Mesendoderm (in vitro differentiated cells): ENCODE measurements at regions not wholly inside any gene's neighbourhood (a gene's known extent, or its start where the extent isn't known, plus 50 kb on each side); places are given as distances from the start of the nearest gene placed in this dataset.

Experiments
- DNase-seq: peaks from one replicate; pipeline ENCODE4 v3.0.0; 2013
- H2AK5ac ChIP-seq: 2 replicates; pipeline ENCODE4 v1.6.1; 2013; ENCODE audit warnings: low read length, inconsistent platforms
- H2BK120ac ChIP-seq: 2 replicates; pipeline ENCODE4 v1.6.1; 2013; ENCODE audit warnings: low read depth, mild to moderate bottlenecking, low read length, moderate library complexity, mixed read lengths
- H2BK15ac ChIP-seq: replicated peaks from 2 replicates; pipeline ENCODE4 v1.6.1; 2013; ENCODE audit warnings: low read depth, mild to moderate bottlenecking, moderate library complexity
- H2BK5ac ChIP-seq: 2 replicates; pipeline ENCODE4 v1.6.1; 2013; ENCODE audit warnings: low read length, inconsistent platforms
- H3K18ac ChIP-seq: 2 replicates; pipeline ENCODE4 v1.6.1; 2013; ENCODE audit warnings: mild to moderate bottlenecking, low read length, mixed read lengths
- H3K23ac ChIP-seq: one replicate; pipeline ENCODE4 v1.6.1; 2013; ENCODE audit warnings: low read length
- H3K27ac ChIP-seq: 2 replicates; pipeline ENCODE4 v1.5.1; 2013; ENCODE audit warnings: low read depth, mild to moderate bottlenecking, inconsistent platforms, low read length, moderate library complexity
- H3K27me3 ChIP-seq: 2 replicates; pipeline ENCODE4 v1.6.1; 2013; ENCODE audit warnings: low read length, control low read depth, mild to moderate bottlenecking, inconsistent platforms; ENCODE audit not compliant: insufficient read depth, poor library complexity
- H3K36me3 ChIP-seq: 2 replicates; pipeline ENCODE4 v1.6.1; 2013; ENCODE audit warnings: low read length, inconsistent platforms; ENCODE audit not compliant: control insufficient read depth, insufficient read depth
- H3K4ac ChIP-seq: one replicate; pipeline ENCODE4 v1.6.1; 2013; ENCODE audit warnings: low read depth, mild to moderate bottlenecking, low read length, moderate library complexity
- H3K4me1 ChIP-seq: 2 replicates; pipeline ENCODE4 v1.6.1; 2013; ENCODE audit warnings: low read depth, low read length, inconsistent platforms; ENCODE audit not compliant: control insufficient read depth
- H3K4me2 ChIP-seq: 2 replicates; pipeline ENCODE4 v1.6.1; 2013; ENCODE audit warnings: low read length
- H3K4me3 ChIP-seq: 2 replicates; pipeline ENCODE4 v1.5.1; 2013; ENCODE audit warnings: mild to moderate bottlenecking, low read length
- H3K56ac ChIP-seq: one replicate; pipeline ENCODE4 v1.6.1; 2013; ENCODE audit warnings: low read length
- H3K79me1 ChIP-seq: 2 replicates; pipeline ENCODE4 v1.6.1; 2013; ENCODE audit warnings: low read length, inconsistent platforms
- H3K79me2 ChIP-seq: 2 replicates; pipeline ENCODE4 v1.6.1; 2013; ENCODE audit warnings: mild to moderate bottlenecking, low read length; ENCODE audit not compliant: control insufficient read depth, insufficient read depth
- H3K9ac ChIP-seq: 2 replicates; pipeline ENCODE4 v1.6.1; 2013; ENCODE audit warnings: low read length, inconsistent platforms
- H4K5ac ChIP-seq: one replicate; pipeline ENCODE4 v1.6.1; 2013; ENCODE audit warnings: low read length
- H4K8ac ChIP-seq: one replicate; pipeline ENCODE4 v1.6.1; 2013; ENCODE audit warnings: low read depth, mild to moderate bottlenecking, control low read depth, low read length, moderate library complexity
- WGBS: extraction: QIAGEN DNeasy Blood & Tissue Kit; methylation state at CpG from one replicate; pipeline ENCODE4 v1.1.7; 2013; ENCODE audit warnings: low lambda C conversion rate, missing lambda C conversion rate; ENCODE audit not compliant: insufficient coverage; ENCODE audit errors: extremely low coverage; 5-methylcytosine and 5-hydroxymethylcytosine counted together

GRCh38 chr22:49423125-49423650 is 404.5 kb downstream of the BRD1 start:
- Histone ChIP-seq H2BK5ac (no peak overlapping the region), H3K79me1 (no peaks in the 10 kb centered on the region), H4K5ac (no peak overlapping the region), H3K18ac (no peak overlapping the region), H3K4me3 (no peak overlapping the region), H3K36me3 (no peaks in the 10 kb centered on the region), H2BK120ac (no peak overlapping the region), H3K27me3 (no peaks in the 10 kb centered on the region), H3K4me2 (no peak overlapping the region), H3K9ac (no peak overlapping the region), H3K4me1 (no peaks in the 10 kb centered on the region), H3K79me2 (no peaks in the 10 kb centered on the region), H3K23ac (no peak overlapping the region), H3K4ac (no peak overlapping the region), H2BK15ac (no peak overlapping the region), H3K27ac (no peak overlapping the region), H3K56ac (no peak overlapping the region), H2AK5ac (no peak overlapping the region), H4K8ac (no peak overlapping the region)
- DNase-seq, result no peak
- no CpG with 5 or more reads among the region's 17 CpGs for WGBS

GRCh38 chr22:49422701-49423100 is 405.0 kb downstream of the BRD1 start:
- Histone ChIP-seq H2BK15ac (no peak overlapping the region), H3K56ac (no peak overlapping the region), H3K27me3 (no peaks in the 10 kb centered on the region), H2BK5ac (no peak overlapping the region), H3K23ac (no peak overlapping the region), H2BK120ac (no peak overlapping the region), H4K8ac (no peak overlapping the region), H3K79me2 (no peaks in the 10 kb centered on the region), H3K36me3 (no peaks in the 10 kb centered on the region), H4K5ac (no peak overlapping the region), H3K4me1 (no peaks in the 10 kb centered on the region), H3K4me2 (no peak overlapping the region), H3K9ac (no peak overlapping the region), H2AK5ac (no peak overlapping the region), H3K18ac (no peak overlapping the region), H3K27ac (no peak overlapping the region), H3K4ac (no peak overlapping the region), H3K79me1 (no peaks in the 10 kb centered on the region), H3K4me3 (no peak overlapping the region)
- no CpG with 5 or more reads among the region's 2 CpGs for WGBS
- DNase-seq, result no peak

- no peak overlapping the region for H3K4me2 ChIP-seq
- no peak overlapping the region for H3K23ac ChIP-seq
- DNase-seq, result no peak
- H2BK5ac ChIP-seq, result no peak overlapping the region
- H3K27ac ChIP-seq, result no peak overlapping the region
- no peak overlapping the region for H3K4me3 ChIP-seq
- H4K8ac ChIP-seq, result no peak overlapping the region
- H3K36me3 ChIP-seq, result no peaks in the 10 kb centered on the region
- H2BK15ac ChIP-seq, result no peak overlapping the region
- H2BK120ac ChIP-seq, result no peak overlapping the region
- H3K4me1 ChIP-seq, result no peaks in the 10 kb centered on the region
- no peak overlapping the region for H3K9ac ChIP-seq
- no peaks in the 10 kb centered on the region for H3K79me1 ChIP-seq
- no peaks in the 10 kb centered on the region for H3K27me3 ChIP-seq
- H2AK5ac ChIP-seq, result no peak overlapping the region
- no peak overlapping the region for H3K18ac ChIP-seq
- WGBS, result no CpG with 5 or more reads among the region's 13 CpGs
- no peak overlapping the region for H4K5ac ChIP-seq
- H3K56ac ChIP-seq, result no peak overlapping the region
- no peaks in the 10 kb centered on the region for H3K79me2 ChIP-seq
- H3K4ac ChIP-seq, result no peak overlapping the region
Measured at GRCh38 chr22:49420651-49421050, 407.0 kb downstream of the BRD1 start.

- Histone ChIP-seq H3K9ac (no peak overlapping the region), H3K79me1 (no peaks in the 10 kb centered on the region), H3K23ac (no peak overlapping the region), H2BK120ac (no peak overlapping the region), H3K27me3 (no peaks in the 10 kb centered on the region), H2BK15ac (no peak overlapping the region), H3K4me3 (no peak overlapping the region), H3K36me3 (no peaks in the 10 kb centered on the region), H3K4me1 (no peaks in the 10 kb centered on the region), H3K4me2 (no peak overlapping the region), H3K18ac (no peak overlapping the region), H2BK5ac (no peak overlapping the region), H4K8ac (no peak overlapping the region), H3K56ac (no peak overlapping the region), H4K5ac (no peak overlapping the region), H2AK5ac (no peak overlapping the region), H3K79me2 (no peaks in the 10 kb centered on the region), H3K4ac (no peak overlapping the region), H3K27ac (no peak overlapping the region)
- no peak for DNase-seq
- no CpG with 5 or more reads among the region's 6 CpGs for WGBS
Measured at GRCh38 chr22:49419661-49420060, 408.0 kb downstream of the BRD1 start.

GRCh38 chr22:49418943-49419342 is 408.7 kb downstream of the BRD1 start:
- Histone ChIP-seq H3K36me3 (no peaks in the 10 kb centered on the region), H3K27me3 (no peaks in the 10 kb centered on the region), H3K4me2 (no peak overlapping the region), H3K79me2 (no peaks in the 10 kb centered on the region), H3K18ac (no peak overlapping the region), H3K27ac (no peak overlapping the region), H2AK5ac (no peak overlapping the region), H3K4me3 (no peak overlapping the region), H2BK120ac (no peak overlapping the region), H4K8ac (no peak overlapping the region), H3K56ac (no peak overlapping the region), H3K23ac (no peak overlapping the region), H4K5ac (no peak overlapping the region), H3K79me1 (no peaks in the 10 kb centered on the region), H2BK15ac (no peak overlapping the region), H2BK5ac (no peak overlapping the region), H3K9ac (no peak overlapping the region), H3K4me1 (no peaks in the 10 kb centered on the region), H3K4ac (no peak overlapping the region)
- no CpG with 5 or more reads among the region's 12 CpGs for WGBS
- no peak for DNase-seq

- Histone ChIP-seq H3K36me3 (no peaks in the 10 kb centered on the region), H2BK5ac (no peak overlapping the region), H3K79me2 (no peaks in the 10 kb centered on the region), H3K27me3 (no peaks in the 10 kb centered on the region), H3K56ac (no peak overlapping the region), H4K5ac (no peak overlapping the region), H4K8ac (no peak overlapping the region), H3K27ac (no peak overlapping the region), H3K9ac (no peak overlapping the region), H3K4me2 (no peak overlapping the region), H3K4me1 (no peaks in the 10 kb centered on the region), H3K4me3 (no peak overlapping the region), H3K23ac (no peak overlapping the region), H3K79me1 (no peaks in the 10 kb centered on the region), H2BK120ac (no peak overlapping the region), H2AK5ac (no peak overlapping the region), H3K18ac (no peak overlapping the region), H2BK15ac (no peak overlapping the region), H3K4ac (no peak overlapping the region)
- no CpG with 5 or more reads among the region's 39 CpGs for WGBS
- DNase-seq, result no peak
Measured at GRCh38 chr22:49418341-49418894, 409.3 kb downstream of the BRD1 start.
